Mucosa of gallbladder (tissue), 1 donor: ENCODE measurements at regions not wholly inside any gene's neighbourhood (a gene's known extent, or its start where the extent isn't known, plus 50 kb on each side); places are given as distances from the start of the nearest gene placed in this dataset.

Experiments used
- DNase-seq: peaks from one replicate; pipeline ENCODE4 v3.0.0-alpha.2; 2020; ENCODE audit warnings: low spot score
- donor health status: DM: no; HTN: no; CAD: no.

DNA sequence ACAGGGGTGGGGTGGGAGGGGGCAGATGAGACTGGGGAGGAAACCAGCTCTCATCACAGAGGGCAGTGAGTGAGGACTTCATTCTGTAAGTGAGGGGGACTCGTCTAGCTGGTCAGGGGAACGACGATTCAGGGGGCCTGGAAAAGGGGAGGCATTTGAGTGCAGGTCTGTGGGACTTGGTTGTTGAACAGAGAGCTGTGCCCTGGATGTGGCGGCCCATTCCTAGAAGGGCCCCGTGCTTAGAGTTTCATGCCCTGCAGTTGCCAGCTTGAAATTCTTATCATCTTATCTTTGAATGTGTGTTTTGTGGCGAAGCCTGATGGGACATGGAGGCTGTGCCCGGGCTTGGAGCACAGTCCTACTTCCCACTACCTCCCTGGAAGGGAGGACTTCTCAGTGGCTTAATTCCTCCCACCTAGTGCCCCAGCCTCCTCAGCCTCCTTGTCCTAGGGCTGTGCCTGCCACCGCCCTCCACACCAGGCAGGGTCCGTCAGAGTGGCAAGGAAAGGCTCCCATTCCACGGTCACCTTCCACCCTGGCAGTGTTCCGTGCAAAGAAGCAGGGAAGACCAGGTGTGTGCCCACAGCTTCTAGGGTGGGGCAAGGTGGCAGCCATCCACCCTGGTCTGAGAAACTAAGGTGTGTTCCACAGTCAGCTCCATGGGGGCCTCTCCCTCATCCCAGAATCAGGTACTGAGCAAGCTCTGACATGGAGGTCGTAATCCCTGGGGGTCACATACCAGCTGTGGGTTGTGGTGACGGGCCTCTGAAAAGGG is 59.7 kb upstream of the LMO1 start:
- DNase-seq, result no peak

DNA sequence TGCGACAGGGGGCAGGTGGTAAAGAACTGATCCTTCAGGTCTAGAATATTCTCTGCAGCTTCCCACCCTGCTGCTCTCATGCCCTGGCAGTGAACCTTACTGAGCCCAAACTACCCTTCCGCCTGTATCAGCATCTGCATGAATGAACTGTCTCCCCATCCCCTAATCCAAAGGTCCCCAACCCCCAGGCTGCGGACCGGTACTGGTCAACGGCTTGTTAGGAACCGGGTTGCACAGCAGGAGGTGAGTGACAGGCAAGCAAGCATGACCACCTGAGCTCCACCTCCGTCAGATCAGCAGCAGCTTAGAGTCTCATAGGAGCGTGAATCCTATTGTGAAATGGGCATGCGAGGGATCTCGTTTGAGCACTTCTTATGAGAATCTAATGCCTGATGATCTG is 58.2 kb upstream of the LMO1 start:
- no peak for DNase-seq

DNA sequence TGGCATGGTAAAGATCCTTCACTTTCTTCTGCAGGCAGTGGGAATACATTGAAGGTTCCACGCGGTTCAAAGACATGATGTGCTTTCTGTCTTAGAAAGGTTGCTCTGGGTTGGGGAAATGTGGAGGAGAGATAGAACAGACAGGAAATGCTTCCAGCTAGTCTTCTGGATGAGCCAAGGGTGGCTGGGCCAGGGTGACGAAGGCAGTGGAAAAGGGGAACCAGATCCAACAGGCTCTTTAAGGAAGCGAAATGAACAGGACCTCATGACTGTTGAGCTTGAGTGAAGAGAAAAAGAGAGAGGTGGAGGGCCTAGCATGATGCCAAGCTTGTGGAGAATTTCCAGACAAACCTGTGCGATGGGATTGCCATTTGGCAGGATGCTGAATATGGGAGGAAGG is 56.4 kb upstream of the LMO1 start:
- no peak for DNase-seq

DNA sequence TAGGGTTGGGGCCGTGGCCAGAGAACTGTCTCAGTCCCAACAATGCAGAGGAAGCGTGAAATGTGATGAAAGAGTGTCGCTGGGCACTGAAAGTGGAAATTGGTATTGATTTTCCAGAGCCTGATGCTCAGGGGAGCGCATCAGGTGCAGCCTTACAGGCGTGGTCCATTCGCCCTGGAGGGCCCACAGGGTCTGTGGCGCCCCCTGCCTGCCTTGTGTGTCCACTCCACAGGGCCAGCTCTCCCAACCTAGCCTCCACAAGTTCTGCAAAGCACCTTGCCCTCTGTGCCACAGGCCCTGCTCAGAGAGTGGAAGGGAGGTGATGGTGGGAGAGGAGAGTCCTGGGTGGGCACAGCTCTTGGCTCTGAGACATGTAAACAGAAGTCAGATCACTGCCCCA is 54.9 kb upstream of the LMO1 start:
- DNase-seq, result no peak

DNA sequence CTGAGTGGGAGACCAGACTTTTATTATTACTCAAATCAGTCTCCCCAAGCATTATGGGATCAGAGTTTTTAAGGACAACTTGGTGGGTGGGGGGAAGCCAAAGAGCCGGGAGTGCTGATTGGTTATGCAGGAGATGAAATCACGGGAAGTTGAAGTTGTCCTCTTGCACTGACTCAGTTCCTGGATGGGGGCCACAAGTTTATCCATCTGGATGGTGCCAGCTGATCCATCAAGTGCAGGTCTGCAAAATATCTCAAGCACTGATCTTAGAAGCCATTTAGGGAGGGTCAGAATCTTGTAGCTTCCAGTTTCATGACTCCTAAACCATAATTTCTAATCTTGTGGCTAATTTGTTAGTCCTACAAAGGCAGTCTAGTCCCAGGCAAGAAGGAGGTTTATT is 53.5 kb upstream of the LMO1 start:
- DNase-seq, result no peak

DNA sequence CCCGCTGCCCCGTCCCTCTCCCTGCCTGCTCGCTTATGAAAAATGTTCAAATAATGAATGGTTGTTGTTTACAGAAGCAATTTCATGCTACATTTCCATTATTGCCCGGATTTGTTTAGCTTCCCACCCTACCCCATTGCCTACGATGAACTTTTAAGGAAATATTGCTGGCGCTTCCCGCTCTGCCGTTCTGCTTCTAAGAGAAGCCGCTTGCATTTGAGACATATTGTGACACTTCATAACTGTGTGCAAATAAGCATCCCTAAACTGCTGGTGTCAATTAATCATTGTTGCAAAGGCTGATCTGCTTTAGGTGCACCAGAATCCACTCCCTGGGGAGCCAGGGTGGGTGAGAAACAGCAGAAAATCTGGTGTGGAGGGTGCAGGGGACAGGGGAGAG is 52.3 kb upstream of the LMO1 start:
- DNase-seq, result no peak

DNA sequence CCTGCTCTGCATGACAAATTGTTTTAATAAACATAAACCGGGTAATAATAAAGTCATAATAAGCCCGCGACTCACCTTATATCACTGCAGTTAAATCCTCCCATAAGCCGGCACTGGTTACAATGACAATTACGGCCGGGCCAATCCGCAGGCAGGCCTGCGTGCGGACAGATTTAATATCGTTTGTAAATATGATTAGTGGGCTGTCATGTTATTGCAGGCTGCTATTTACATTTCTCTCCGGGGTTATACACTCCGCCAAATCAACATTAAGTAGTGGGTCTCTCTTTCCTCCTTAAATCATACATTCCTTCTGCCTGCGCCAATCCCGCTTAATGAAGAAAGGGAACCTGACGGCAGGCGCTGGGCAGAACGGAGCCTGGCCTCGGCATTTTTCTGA is 51.8 kb upstream of the LMO1 start:
- no peak for DNase-seq

DNA sequence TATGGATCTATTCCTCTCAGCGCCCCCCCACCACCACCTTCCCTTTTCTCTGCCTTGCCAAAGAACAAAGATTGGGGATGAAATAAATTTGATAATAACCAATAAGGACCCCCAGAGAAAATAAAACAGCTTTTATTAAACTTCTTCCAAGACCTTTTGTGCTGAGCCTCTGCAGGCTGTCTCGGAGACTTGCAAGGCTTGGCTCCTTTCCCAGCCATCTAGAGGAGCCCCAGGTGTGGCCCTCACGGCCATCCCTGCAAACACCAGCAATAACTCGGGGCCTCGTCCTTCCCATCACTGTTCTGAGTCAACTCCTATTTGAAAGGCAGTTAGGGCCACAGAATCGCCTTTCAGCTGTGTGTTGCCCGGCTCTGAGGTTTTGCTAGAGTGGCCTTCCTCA is 51.2 kb upstream of the LMO1 start:
- DNase-seq, result no peak

DNA sequence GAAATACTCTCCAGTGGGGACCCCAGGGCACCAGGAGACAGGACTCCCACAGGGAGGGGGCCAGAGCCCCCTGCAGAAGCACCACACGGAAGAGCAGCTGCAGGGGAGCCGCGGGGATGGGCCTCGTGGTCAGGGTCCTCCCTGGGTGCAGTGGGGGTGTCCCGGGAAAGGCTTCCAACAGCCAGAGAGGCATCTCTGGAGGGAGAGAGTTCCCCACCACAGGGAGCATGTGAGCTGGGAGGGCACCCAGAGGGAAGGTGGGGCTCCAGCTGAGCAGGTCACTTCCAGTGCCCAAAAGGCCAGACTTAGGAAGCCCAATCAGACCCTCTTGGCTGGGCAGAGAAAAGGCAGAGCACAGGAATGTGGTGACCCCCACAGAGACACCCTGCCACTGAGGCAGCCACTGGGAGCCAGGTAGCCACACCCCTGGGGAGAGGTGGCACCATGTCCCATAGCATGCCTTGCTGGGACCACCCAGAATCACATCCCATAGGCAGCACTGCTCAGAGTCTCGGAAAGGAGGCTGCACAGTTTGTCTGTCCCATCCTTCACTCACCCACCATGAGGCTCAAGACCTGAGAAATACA is 49.9 kb upstream of the LMO1 start:
- no peak for DNase-seq
